Glutamatergic neuron (in vitro differentiated cells): ENCODE measurements at regions not wholly inside any gene's neighbourhood (a gene's known extent, or its start where the extent isn't known, plus 50 kb on each side); places are given as distances from the start of the nearest gene placed in this dataset.

Experiments
- DNase-seq: peaks from one replicate; pipeline ENCODE4 v3.0.0; 2022
- H3K27ac Mint-ChIP-seq: one replicate; pipeline ENCODE4 v1.8.0; 2020; ENCODE audit warnings: mild to moderate bottlenecking, mixed read lengths, inconsistent platforms; ENCODE audit not compliant: unreplicated experiment
- H3K27me3 Mint-ChIP-seq: one replicate; pipeline ENCODE4 v1.8.0; 2020; ENCODE audit warnings: mild to moderate bottlenecking, moderate library complexity, mixed read lengths, inconsistent platforms; ENCODE audit not compliant: unreplicated experiment
- H3K36me3 Mint-ChIP-seq: one replicate; pipeline ENCODE4 v1.8.0; 2020; ENCODE audit warnings: mild to moderate bottlenecking, mixed read lengths, inconsistent platforms; ENCODE audit not compliant: unreplicated experiment
- H3K4me1 Mint-ChIP-seq: one replicate; pipeline ENCODE4 v1.8.0; 2020; ENCODE audit warnings: mild to moderate bottlenecking, low read depth, mixed read lengths, inconsistent platforms; ENCODE audit not compliant: unreplicated experiment
- H3K4me3 Mint-ChIP-seq: one replicate; pipeline ENCODE4 v1.8.0; 2020; ENCODE audit warnings: mild to moderate bottlenecking, mixed read lengths, inconsistent platforms; ENCODE audit not compliant: unreplicated experiment
- H3K9me3 Mint-ChIP-seq: one replicate; pipeline ENCODE4 v1.8.0; 2020; ENCODE audit warnings: mild to moderate bottlenecking, moderate library complexity, mixed read lengths, inconsistent platforms; ENCODE audit not compliant: unreplicated experiment
- CTCF ChIP-seq: fragments of 200-600 bp; sonication (generic); IDR thresholded peaks from one replicate; pipeline ENCODE4 v1.5.0; 2021; ENCODE audit not compliant: partially characterized antibody, unreplicated experiment

- TF ChIP-seq CTCF: no peak
- Mint-ChIP-seq H3K9me3 (peaks cover 3% of the 10 kb centered on the region), H3K4me1 (no peaks in the 10 kb centered on the region), H3K4me3 (no peak overlapping the region), H3K27me3 (no peaks in the 10 kb centered on the region), H3K36me3 (peaks cover 6% of the 10 kb centered on the region), H3K27ac (no peak overlapping the region)
- no peak for DNase-seq
Observed at GRCh38 chr17:13085578-13085977, 67.8 kb upstream of the ELAC2 start.

- Mint-ChIP-seq H3K36me3 (peaks cover 9% of the 10 kb centered on the region), H3K4me3 (no peak overlapping the region), H3K9me3 (peaks cover 3% of the 10 kb centered on the region), H3K27me3 (no peaks in the 10 kb centered on the region), H3K27ac (no peak overlapping the region), H3K4me1 (no peaks in the 10 kb centered on the region)
- TF ChIP-seq CTCF: no peak
- no peak for DNase-seq
Observed at GRCh38 chr17:13084420-13084819, 66.6 kb upstream of the ELAC2 start.

GRCh38 chr17:13078591-13079385 lies 61.0 kb upstream of the ELAC2 start:
- DNase-seq: no peak
- TF ChIP-seq CTCF: no peak
- peak overlapping the region; percentile 39 for H3K27ac Mint-ChIP-seq

GRCh38 chr17:13076905-13077304 lies 59.1 kb upstream of the ELAC2 start:
- Mint-ChIP-seq H3K27ac (no peak overlapping the region), H3K36me3 (peaks cover 5% of the 10 kb centered on the region)

More at GRCh38 chr17:13078591-13079385, 61.0 kb upstream of the ELAC2 start:
- Mint-ChIP-seq H3K4me3 (no peak overlapping the region), H3K4me1 (peaks cover 1% of the 10 kb centered on the region), H3K9me3 (peaks cover 3% of the 10 kb centered on the region), H3K27me3 (peaks cover 5% of the 10 kb centered on the region), H3K36me3 (peaks cover 9% of the 10 kb centered on the region)

More at GRCh38 chr17:13076905-13077304, 59.1 kb upstream of the ELAC2 start:
- peaks cover 1% of the 10 kb centered on the region for H3K4me1 Mint-ChIP-seq
- no peak for DNase-seq
- no peak overlapping the region for H3K4me3 Mint-ChIP-seq
- no peaks in the 10 kb centered on the region for H3K9me3 Mint-ChIP-seq
- TF ChIP-seq CTCF: no peak
- H3K27me3 Mint-ChIP-seq: peaks cover 5% of the 10 kb centered on the region
